PC-3 (cell line): ENCODE measurements at regions not wholly inside any gene's neighbourhood (a gene's known extent, or its start where the extent isn't known, plus 50 kb on each side); places are given as distances from the start of the nearest gene placed in this dataset.

Experiments
- ATAC-seq: fragments of 200-7000 bp; cut with Tn5 transposase; 2 replicates; pipeline ENCODE4 v1.9.1; 2020; ENCODE audit warnings: mild to moderate bottlenecking, moderate library complexity
- BruUV-seq: library from RNA; stranded (reverse); fragments of 400-500 nt; replicated peaks from 2 replicates; lab custom pipeline; 2021; lab: Mats Ljungman, UMichigan
- CTCF ChIA-PET: fragments of 300-600 bp; sonication (Branson Sonifier 250); formaldehyde crosslinking; loops from one replicate; lab custom pipeline; 2022; ENCODE audit warnings: antibody characterized with exemption; lab: Charles Lee
- POLR2A ChIA-PET: fragments of 300-600 bp; sonication (Branson Sonifier 250); formaldehyde crosslinking; loops from one replicate; lab custom pipeline; 2022; ENCODE audit warnings: antibody characterized with exemption; ENCODE audit not compliant: unreplicated experiment; lab: Charles Lee
- DNase-seq: peaks from one replicate; pipeline ENCODE4 v3.0.0-alpha.2; 2015
- H2AFZ ChIP-seq: fragments of 300-600 bp; sonication (generic); 2 replicates; pipeline ENCODE4 v1.6.0; 2016; ENCODE audit warnings: antibody characterized with exemption, low read length
- H3F3A ChIP-seq: fragments of 300-600 bp; sonication (generic); one replicate; pipeline ENCODE4 v1.6.0; 2017; ENCODE audit warnings: antibody characterized with exemption, low read length, control low read depth, mild to moderate bottlenecking; ENCODE audit not compliant: unreplicated experiment
- H3K27ac ChIP-seq: fragments of 300-600 bp; sonication (generic); 2 replicates; pipeline ENCODE4 v1.5.1; 2016; ENCODE audit warnings: mild to moderate bottlenecking, low read length
- H3K27me3 ChIP-seq: fragments of 300-600 bp; sonication (generic); 2 replicates; pipeline ENCODE4 v1.6.1; 2016; ENCODE audit warnings: low read length, mixed read lengths
- H3K36me3 ChIP-seq: fragments of 300-600 bp; sonication (generic); 2 replicates; pipeline ENCODE4 v1.6.1; 2016; ENCODE audit warnings: low read depth, mixed run types, low read length, mixed read lengths
- H3K4me1 ChIP-seq: fragments of 300-600 bp; sonication (generic); 2 replicates; pipeline ENCODE4 v1.5.1; 2016; ENCODE audit warnings: low read length; ENCODE audit not compliant: insufficient read depth
- H3K4me2 ChIP-seq: fragments of 300-600 bp; sonication (generic); 2 replicates; pipeline ENCODE4 v1.6.0; 2016; ENCODE audit warnings: low read length
- H3K4me3 ChIP-seq: fragments of 300-600 bp; sonication (generic); 2 replicates; pipeline ENCODE4 v1.5.1; 2016; ENCODE audit warnings: mild to moderate bottlenecking, low read length, mixed read lengths
- H3K79me2 ChIP-seq: fragments of 300-600 bp; sonication (generic); 2 replicates; pipeline ENCODE4 v1.6.1; 2017; ENCODE audit warnings: low read length, mixed read lengths
- H3K9ac ChIP-seq: fragments of 300-600 bp; sonication (generic); 2 replicates; pipeline ENCODE4 v1.6.0; 2016; ENCODE audit warnings: mild to moderate bottlenecking, low read length
- H3K9me2 ChIP-seq: fragments of 300-600 bp; sonication (generic); replicated peaks from 2 replicates; pipeline ENCODE4 v1.6.1; 2016; ENCODE audit warnings: mixed run types, low read length, mixed read lengths
- H3K9me3 ChIP-seq: fragments of 300-600 bp; sonication (generic); 2 replicates; pipeline ENCODE4 v1.6.1; 2016; ENCODE audit warnings: low read length, mixed read lengths
- H4K20me1 ChIP-seq: fragments of 300-600 bp; sonication (generic); 2 replicates; pipeline ENCODE4 v1.6.1; 2016; ENCODE audit warnings: low read length, mixed read lengths
- EZH2 ChIP-seq: fragments of 300-600 bp; sonication (generic); IDR thresholded peaks from one replicate; pipeline ENCODE4 v1.6.1; 2017; ENCODE audit warnings: antibody characterized with exemption, mild to moderate bottlenecking, low read length; ENCODE audit not compliant: unreplicated experiment
- EZH2phosphoT487 ChIP-seq: fragments of 300-600 bp; sonication (generic); IDR thresholded peaks from 2 replicates; pipeline ENCODE4 v1.6.1; 2018; ENCODE audit warnings: mild to moderate bottlenecking, antibody characterized with exemption, low read length, borderline replicate concordance
- intact Hi-C: fragments of 100-400 bp; cut with micrococcal nuclease; formaldehyde crosslinking; loops from 2 replicates; pipeline ENCODE4 v1.9.0; 2023
- TF ChIP-seq, protein P1 (sequence below): fragments of 300-600 bp; sonication (generic); conservative IDR thresholded peaks from 2 replicates; pipeline ENCODE4 v1.5.1; 2017; ENCODE audit warnings: antibody characterized with exemption, low read depth, mild to moderate bottlenecking, low read length

DNA sequence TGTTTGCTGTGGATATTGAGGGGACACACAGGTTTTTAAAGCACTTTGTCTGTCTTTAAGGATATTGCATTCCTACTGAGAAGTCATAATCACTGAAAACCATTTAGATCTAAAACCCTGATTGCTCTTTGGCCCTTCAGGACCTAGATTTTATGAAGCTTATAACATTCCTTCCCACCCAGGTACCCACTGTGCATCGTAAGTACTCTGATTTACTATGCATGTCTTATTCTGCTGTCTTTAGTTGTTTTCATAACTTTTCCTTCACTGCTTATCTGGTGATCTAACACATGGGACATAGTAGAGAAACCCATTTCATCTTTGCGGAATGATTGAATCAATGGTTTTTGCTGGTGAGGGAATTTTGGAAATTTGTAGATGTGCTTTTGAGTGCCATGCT is 247.0 kb upstream of the RARB start:
- no TSS peak for BruUV-seq
- DNase-seq = no peak
- ATAC-seq = no peak
- H3K36me3 ChIP-seq = no peaks in the 10 kb centered on the region
- no peaks in the 10 kb centered on the region for H4K20me1 ChIP-seq
- no peak overlapping the region for H3K9ac ChIP-seq
- H3K79me2 ChIP-seq = no peaks in the 10 kb centered on the region
- no peak overlapping the region for H3K4me3 ChIP-seq
- ChIA-PET CTCF (no interaction called here), POLR2A (no interaction called here)
- intact Hi-C loops = no loop called here
- no peak overlapping the region for H3K27ac ChIP-seq
- no peak overlapping the region for H2AFZ ChIP-seq
- H3K9me3 ChIP-seq = no peaks in the 10 kb centered on the region
- no peaks in the 10 kb centered on the region for H3F3A ChIP-seq
- no peaks in the 10 kb centered on the region for H3K4me1 ChIP-seq
- H3K27me3 ChIP-seq = peaks cover 26% of the 10 kb centered on the region
- no peak overlapping the region for H3K4me2 ChIP-seq
- TF ChIP-seq EZH2 (no peak), EZH2phosphoT487 (no peak)
- TF ChIP-seq, protein P1, sequence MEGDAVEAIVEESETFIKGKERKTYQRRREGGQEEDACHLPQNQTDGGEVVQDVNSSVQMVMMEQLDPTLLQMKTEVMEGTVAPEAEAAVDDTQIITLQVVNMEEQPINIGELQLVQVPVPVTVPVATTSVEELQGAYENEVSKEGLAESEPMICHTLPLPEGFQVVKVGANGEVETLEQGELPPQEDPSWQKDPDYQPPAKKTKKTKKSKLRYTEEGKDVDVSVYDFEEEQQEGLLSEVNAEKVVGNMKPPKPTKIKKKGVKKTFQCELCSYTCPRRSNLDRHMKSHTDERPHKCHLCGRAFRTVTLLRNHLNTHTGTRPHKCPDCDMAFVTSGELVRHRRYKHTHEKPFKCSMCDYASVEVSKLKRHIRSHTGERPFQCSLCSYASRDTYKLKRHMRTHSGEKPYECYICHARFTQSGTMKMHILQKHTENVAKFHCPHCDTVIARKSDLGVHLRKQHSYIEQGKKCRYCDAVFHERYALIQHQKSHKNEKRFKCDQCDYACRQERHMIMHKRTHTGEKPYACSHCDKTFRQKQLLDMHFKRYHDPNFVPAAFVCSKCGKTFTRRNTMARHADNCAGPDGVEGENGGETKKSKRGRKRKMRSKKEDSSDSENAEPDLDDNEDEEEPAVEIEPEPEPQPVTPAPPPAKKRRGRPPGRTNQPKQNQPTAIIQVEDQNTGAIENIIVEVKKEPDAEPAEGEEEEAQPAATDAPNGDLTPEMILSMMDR = no peak
- no peaks in the 10 kb centered on the region for H3K9me2 ChIP-seq

DNA sequence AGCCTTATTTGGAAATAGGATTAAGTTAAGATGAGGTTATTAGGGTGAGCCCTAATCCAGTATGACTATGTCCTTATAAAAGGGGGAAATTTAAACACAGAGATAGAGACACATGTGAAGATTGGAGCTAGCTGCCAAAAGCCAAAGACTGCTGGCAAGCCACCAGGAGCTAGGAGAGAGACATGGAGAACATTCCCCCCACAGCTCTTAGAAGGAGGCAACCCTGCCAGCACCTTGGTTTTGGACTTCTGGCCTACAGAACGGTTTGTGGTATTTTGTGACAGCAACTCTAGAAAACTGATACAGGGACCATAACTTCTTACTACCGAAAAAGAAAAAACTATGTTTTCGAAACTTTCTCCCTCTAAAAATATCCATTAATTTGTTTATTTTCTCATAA is 245.3 kb upstream of the RARB start:
- H2AFZ ChIP-seq = no peak overlapping the region
- no peak overlapping the region for H3K9ac ChIP-seq
- no peak overlapping the region for H3K4me2 ChIP-seq
- H3F3A ChIP-seq = no peaks in the 10 kb centered on the region
- no peak overlapping the region for H3K4me3 ChIP-seq
- intact Hi-C loops = no loop called here
- peaks cover 13% of the 10 kb centered on the region for H3K27me3 ChIP-seq
- TF ChIP-seq EZH2phosphoT487 (no peak), EZH2 (no peak)
- TF ChIP-seq, protein P1 = no peak
- no peaks in the 10 kb centered on the region for H3K9me3 ChIP-seq
- DNase-seq (no peak), ATAC-seq (no peak)
- H3K79me2 ChIP-seq = no peaks in the 10 kb centered on the region
- H4K20me1 ChIP-seq = no peaks in the 10 kb centered on the region
- no peaks in the 10 kb centered on the region for H3K9me2 ChIP-seq
- ChIA-PET CTCF (no interaction called here), POLR2A (no interaction called here)
- H3K36me3 ChIP-seq = no peaks in the 10 kb centered on the region
- BruUV-seq = no TSS peak
- H3K27ac ChIP-seq = no peak overlapping the region
- no peaks in the 10 kb centered on the region for H3K4me1 ChIP-seq

DNA sequence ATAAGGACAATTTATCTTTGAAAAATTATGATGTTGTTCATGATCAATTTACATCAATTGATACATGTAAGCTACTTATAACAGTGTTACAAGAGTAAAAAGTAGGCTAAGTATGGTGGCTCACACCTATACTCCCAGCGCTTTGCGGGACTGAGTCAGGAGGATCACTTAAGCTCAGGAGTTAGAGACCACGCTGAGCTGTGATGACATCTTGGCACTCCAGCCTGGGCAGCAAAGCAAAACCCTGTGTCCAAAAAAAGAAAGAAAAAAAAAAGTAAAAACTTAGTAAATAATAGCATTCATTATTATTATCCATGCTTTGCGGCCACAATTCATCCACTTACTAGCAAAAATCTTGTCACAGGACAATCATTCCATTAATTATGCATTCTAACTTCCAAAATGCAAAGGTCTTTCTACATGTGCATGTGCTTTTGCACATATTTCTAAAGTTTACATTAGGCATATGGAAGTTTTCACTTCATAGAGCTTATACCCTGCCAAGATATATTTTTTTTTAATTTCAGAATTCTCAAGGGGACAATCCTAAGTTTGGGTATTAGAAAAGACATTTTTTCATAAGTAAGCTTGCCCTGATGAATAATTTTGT is 243.3 kb upstream of the RARB start:
- intact Hi-C loops = no loop called here
- Histone ChIP-seq H3K9me3 (no peaks in the 10 kb centered on the region), H3K4me2 (no peak overlapping the region), H3K36me3 (no peaks in the 10 kb centered on the region), H3K27me3 (no peaks in the 10 kb centered on the region), H3K9me2 (no peaks in the 10 kb centered on the region), H3K4me3 (no peak overlapping the region), H3K27ac (no peak overlapping the region), H3K9ac (no peak overlapping the region), H3K79me2 (no peaks in the 10 kb centered on the region), H3F3A (no peaks in the 10 kb centered on the region), H2AFZ (no peak overlapping the region), H4K20me1 (no peaks in the 10 kb centered on the region), H3K4me1 (no peaks in the 10 kb centered on the region)
- POLR2A ChIA-PET = no interaction called here
- no peak for DNase-seq
- TF ChIP-seq EZH2 (no peak), EZH2phosphoT487 (no peak)
- TF ChIP-seq, protein P1 = no peak
- CTCF ChIA-PET = no interaction called here
- ATAC-seq = no peak
- no TSS peak for BruUV-seq
